GM12872 (cell line): ENCODE measurements at regions not wholly inside any gene's neighbourhood (a gene's known extent, or its start where the extent isn't known, plus 50 kb on each side); places are given as distances from the start of the nearest gene placed in this dataset.

Experiments
- TF ChIP-seq, protein P1 (sequence below): IDR thresholded peaks from 3 replicates; pipeline ENCODE4 v1.5.1; 2011; ENCODE audit warnings: low read depth, mild to moderate bottlenecking, low read length, moderate library complexity; ENCODE audit not compliant: insufficient read depth

DNA sequence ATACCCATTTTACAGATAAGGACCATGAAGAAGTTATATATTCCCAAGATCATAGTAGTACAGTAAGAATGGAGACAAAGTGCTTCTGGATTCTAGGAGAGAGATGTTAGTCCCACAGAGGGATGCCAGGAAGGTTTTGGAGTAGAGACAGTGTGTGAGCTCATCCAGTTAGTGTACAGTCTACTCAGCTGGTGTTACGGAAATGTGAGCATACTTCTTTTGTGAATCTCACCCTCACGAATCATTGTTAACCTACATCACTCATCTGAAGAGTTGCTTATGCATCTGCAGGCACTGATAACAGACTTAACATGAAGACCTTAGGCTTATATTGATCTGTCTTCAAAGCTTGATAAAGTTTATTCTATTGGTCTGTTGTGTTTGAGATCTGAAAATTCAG lies 106.6 kb upstream of the PTPRG start:
- TF ChIP-seq, protein P1, sequence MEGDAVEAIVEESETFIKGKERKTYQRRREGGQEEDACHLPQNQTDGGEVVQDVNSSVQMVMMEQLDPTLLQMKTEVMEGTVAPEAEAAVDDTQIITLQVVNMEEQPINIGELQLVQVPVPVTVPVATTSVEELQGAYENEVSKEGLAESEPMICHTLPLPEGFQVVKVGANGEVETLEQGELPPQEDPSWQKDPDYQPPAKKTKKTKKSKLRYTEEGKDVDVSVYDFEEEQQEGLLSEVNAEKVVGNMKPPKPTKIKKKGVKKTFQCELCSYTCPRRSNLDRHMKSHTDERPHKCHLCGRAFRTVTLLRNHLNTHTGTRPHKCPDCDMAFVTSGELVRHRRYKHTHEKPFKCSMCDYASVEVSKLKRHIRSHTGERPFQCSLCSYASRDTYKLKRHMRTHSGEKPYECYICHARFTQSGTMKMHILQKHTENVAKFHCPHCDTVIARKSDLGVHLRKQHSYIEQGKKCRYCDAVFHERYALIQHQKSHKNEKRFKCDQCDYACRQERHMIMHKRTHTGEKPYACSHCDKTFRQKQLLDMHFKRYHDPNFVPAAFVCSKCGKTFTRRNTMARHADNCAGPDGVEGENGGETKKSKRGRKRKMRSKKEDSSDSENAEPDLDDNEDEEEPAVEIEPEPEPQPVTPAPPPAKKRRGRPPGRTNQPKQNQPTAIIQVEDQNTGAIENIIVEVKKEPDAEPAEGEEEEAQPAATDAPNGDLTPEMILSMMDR: no peak

DNA sequence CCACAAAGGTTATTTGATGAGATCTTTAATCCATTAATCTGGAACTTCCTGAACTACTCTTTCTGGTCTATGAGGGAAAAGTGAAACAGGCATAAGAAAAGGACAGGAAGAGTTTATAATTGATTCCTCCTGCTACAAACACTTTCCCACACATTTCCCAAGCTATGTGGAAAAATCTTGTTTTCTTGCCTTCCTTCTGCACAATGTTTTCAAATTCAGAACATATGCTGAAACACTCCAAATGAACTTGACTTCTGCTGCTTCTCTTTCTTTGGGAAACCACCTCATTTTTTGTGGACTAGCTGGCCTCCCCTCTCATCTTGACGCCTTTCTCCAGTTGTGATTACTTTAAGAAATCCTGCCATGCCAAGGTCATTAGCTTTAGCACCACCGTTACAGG lies 100.7 kb upstream of the PTPRG start:
- TF ChIP-seq, protein P1: no peak

DNA sequence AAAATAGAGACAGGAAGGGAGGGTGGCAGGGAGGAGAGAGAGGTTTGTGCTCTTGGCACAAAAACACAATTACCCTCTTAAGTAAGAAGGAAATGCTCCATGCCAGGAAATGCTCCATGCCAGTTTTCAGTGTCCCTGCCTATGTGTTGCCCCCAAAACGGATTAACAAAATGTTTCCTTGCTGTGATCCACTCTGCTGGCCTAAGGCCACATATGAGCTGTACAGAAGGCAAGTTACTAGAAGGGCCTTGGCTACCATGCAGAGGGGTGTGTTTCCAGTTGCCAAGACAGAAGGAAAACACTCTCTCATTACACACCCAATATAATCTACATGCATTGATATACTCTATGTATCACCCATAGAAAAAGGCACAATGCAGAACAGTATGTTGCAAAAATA lies 98.2 kb upstream of the PTPRG start:
- TF ChIP-seq, protein P1: no peak

DNA sequence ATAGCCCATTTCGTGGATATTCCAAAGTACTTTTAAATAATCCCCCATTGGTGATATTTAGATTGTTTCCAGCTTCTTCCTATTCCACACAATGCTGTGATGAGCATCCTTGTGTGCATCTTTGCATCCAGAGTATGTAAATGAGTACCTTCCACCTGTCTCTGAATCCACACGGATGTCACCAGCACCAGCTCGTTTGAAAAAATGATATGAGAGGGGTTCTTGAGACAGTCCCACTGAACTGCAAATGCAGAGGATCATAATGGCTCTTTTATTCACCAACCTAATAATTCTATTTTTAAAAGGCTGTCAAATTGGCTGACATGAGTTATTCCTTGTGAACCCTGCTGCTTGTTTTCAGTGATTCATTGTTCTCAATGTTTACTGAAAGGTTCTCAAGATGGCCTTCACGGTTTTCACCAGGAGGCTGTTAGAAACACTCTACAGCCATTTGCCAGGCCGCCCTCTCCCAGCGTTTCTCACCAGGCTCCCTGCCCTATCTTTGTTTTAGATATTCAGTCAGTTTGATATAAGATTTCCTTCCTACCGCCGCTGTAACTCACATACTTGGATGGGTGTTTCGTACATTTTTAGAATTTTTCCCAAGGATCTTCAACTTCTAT lies 96.7 kb upstream of the PTPRG start:
- TF ChIP-seq, protein P1: no peak

DNA sequence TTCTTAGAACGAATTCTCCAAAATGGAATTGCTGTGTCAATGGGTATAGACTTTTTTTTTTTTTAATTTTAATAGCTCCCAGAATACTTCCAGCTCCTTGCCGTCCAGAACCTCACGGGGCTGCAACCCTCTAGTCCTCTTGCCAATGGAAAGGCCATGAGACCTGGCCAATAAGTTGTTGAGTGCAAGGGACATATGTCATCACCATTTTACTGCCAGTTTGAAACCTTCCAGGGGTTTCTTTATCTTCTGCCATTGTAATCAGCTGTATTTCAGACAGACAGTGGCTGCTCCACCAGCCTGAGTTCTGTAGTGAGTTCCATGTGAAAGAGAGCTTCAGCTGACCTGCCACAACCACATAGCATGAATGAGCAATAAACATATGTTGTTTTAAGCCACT lies 95.0 kb upstream of the PTPRG start:
- TF ChIP-seq, protein P1: no peak

DNA sequence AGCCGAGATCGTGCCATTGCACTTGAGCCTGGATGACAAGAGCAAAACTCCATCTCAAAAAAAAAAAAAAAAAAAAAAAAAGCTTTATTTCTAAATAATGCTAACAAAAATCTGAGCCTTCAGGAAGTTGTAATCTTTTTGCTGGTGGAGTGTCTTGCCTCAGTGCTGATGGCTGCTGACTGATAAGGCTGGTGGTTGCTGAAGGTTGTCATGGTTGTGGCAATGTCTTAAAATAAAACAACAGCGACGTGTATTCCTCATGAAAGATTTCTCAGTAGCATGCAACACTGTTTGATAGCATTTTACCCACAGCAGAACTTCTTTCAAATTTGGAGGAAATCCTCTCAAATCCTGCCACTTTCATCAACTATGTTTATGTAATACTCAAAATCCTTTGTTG lies 77.4 kb upstream of the PTPRG start:
- TF ChIP-seq, protein P1: no peak

DNA sequence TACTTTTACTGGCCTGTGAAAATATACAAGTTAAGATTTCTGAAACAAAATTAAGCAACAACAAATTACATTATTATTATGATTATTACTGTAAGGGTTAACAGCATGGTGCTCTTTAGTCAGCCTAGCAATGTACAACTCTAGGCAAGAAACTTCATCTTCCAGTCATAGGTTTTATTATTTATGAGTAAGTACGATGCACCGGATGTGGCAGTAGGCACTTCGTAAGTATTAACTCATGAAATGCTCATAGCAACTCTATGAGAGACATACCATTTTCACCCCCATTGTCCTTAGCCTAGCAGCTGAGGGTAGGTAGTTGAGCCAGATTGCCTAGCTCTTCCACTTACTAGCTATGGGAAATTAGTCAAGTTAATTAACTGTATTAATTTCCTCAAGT lies 68.0 kb upstream of the PTPRG start:
- TF ChIP-seq, protein P1: no peak

DNA sequence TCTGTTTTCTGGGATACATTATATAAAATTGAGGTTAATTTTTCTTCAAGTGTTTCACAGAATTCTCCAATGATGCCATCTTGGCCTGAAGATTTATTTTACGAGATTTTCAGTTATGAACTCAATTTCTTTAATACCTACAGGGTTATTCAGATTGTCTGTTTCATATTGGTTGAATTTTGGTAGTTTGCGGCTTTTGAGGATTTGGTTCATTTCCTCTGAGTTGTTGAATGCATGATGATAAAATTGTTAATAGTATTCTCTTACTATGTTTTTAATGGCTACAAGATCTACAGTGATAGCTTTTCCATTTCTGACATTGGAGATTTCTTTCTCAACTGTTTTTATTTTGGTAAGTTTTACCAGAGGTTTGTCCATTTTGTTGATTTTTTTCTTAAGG lies 63.9 kb upstream of the PTPRG start:
- TF ChIP-seq, protein P1: no peak
